ENCODE measurements at regions not wholly inside any gene's neighbourhood (a gene's known extent, or its start where the extent isn't known, plus 50 kb on each side); places are given as distances from the start of the nearest gene placed in this dataset.
A peak's percentile ranks its signal among the peaks of the same experiment; 100 is the strongest.

- Histone ChIP-seq H3K9me3 (no peaks in the 10 kb centered on the region), H3K4me1 (no peaks in the 10 kb centered on the region), H3K27me3 (no peaks in the 10 kb centered on the region), H3K4me3 (no peak overlapping the region), H3K36me3 (no peaks in the 10 kb centered on the region), H3K27ac (no peak overlapping the region)
- no peak for TF ChIP-seq CTCF (IDR thresholded peaks at IDR 0.05)
- intact Hi-C loops (cut with DNase I), result no loop called here
- DNase-seq, result no peak
- no peak for ATAC-seq
These were observed 143.0 kb upstream of the GATA6 start for GRCh38 chr18:22026362-22026761.

GRCh38 chr18:22026889-22027288 lies 142.5 kb upstream of the GATA6 start:
- intact Hi-C loops (cut with DNase I), result no loop called here
- no peak for TF ChIP-seq CTCF (IDR thresholded peaks at IDR 0.05)
- DNase-seq, result no peak
- no peaks in the 10 kb centered on the region for H3K36me3 ChIP-seq
- H3K27me3 ChIP-seq, result no peaks in the 10 kb centered on the region
- no peak overlapping the region for H3K27ac ChIP-seq
- ATAC-seq, result no peak
- H3K4me3 ChIP-seq, result no peak overlapping the region
- H3K4me1 ChIP-seq, result no peaks in the 10 kb centered on the region
- no peaks in the 10 kb centered on the region for H3K9me3 ChIP-seq

GRCh38 chr18:22031611-22032010 lies 137.8 kb upstream of the GATA6 start:
- Histone ChIP-seq H3K27me3 (no peaks in the 10 kb centered on the region), H3K27ac (no peak overlapping the region), H3K4me1 (no peaks in the 10 kb centered on the region), H3K36me3 (no peaks in the 10 kb centered on the region), H3K9me3 (no peaks in the 10 kb centered on the region), H3K4me3 (no peak overlapping the region)
- ATAC-seq (peak; percentile 14), DNase-seq (no peak)
- intact Hi-C loops (cut with DNase I), result no loop called here
- no peak for TF ChIP-seq CTCF (IDR thresholded peaks at IDR 0.05)

- H3K4me3 ChIP-seq, result no peak overlapping the region
- ATAC-seq (peak; percentile 96), DNase-seq (no peak)
- peak overlapping the region; percentile 23 to 37 for H3K27ac ChIP-seq
- H3K27me3 ChIP-seq, result no peaks in the 10 kb centered on the region
- no peaks in the 10 kb centered on the region for H3K9me3 ChIP-seq
- H3K4me1 ChIP-seq, result no peaks in the 10 kb centered on the region
- intact Hi-C loops (cut with DNase I), result no loop called here
- no peak for TF ChIP-seq CTCF (IDR thresholded peaks at IDR 0.05)
- H3K36me3 ChIP-seq, result no peaks in the 10 kb centered on the region
These were observed 136.9 kb upstream of the GATA6 start for GRCh38 chr18:22032392-22032961.

GRCh38 chr18:22033085-22033484 lies 136.3 kb upstream of the GATA6 start:
- Histone ChIP-seq H3K27me3 (no peaks in the 10 kb centered on the region), H3K4me3 (no peak overlapping the region), H3K9me3 (no peaks in the 10 kb centered on the region), H3K36me3 (no peaks in the 10 kb centered on the region), H3K4me1 (no peaks in the 10 kb centered on the region), H3K27ac (peak overlapping the region; percentile 23 to 37)
- ATAC-seq, result no peak
- intact Hi-C loops (cut with DNase I), result no loop called here
- TF ChIP-seq CTCF (IDR thresholded peaks at IDR 0.05), result no peak
- DNase-seq, result no peak

Measured in left lung (tissue), 4 donors.